ENCODE measurements at regions not wholly inside any gene's neighbourhood (a gene's known extent, or its start where the extent isn't known, plus 50 kb on each side); places are given as distances from the start of the nearest gene placed in this dataset.

GRCh38 chr1:57791497-57791896 is 367.6 kb upstream of the DAB1 start:
- no peaks in the 10 kb centered on the region for H3K9me3 ChIP-seq (ENCODE audit: control insufficient read depth, insufficient read depth, low read depth, low read length)
- H3K9ac ChIP-seq (ENCODE audit: insufficient read depth, low read length): no peak overlapping the region
- TF ChIP-seq EZH2 (IDR thresholded peaks at IDR 0.05; ENCODE audit: low read length, missing control alignments) (no peak), CTCF (conservative IDR thresholded peaks at IDR 0.05 in 1 of 2, IDR thresholded peaks at IDR 0.05 in 1 of 2; ENCODE audit: low read depth in 1 of 2, low read length in 2 of 2) (no peak)
- H3K36me3 ChIP-seq (ENCODE audit: control insufficient read depth, insufficient read depth, low read length): no peaks in the 10 kb centered on the region
- no peaks in the 10 kb centered on the region for H3K4me1 ChIP-seq (ENCODE audit: control insufficient read depth, extremely low read depth, insufficient read depth, low read length)
- H3K27me3 ChIP-seq (ENCODE audit: control insufficient read depth, insufficient read depth, low read length): no peaks in the 10 kb centered on the region
- H4K20me1 ChIP-seq (ENCODE audit: control insufficient read depth, extremely low read depth, insufficient read depth, low read length): no peaks in the 10 kb centered on the region
- no peak for DNase-seq (ENCODE audit: low read depth in 2 of 2)
- no peak overlapping the region for H3K27ac ChIP-seq (ENCODE audit: insufficient read depth, low read length)
- H3K4me3 ChIP-seq (replicated peaks in 1 of 4; ENCODE audit: control extremely low read depth in 1 of 4, insufficient read depth in 1 of 4, low read depth in 3 of 4, low read length in 4 of 4): no peak overlapping the region
- H3K79me2 ChIP-seq (ENCODE audit: control insufficient read depth, insufficient read depth, low read length): no peaks in the 10 kb centered on the region
- no peak overlapping the region for H3K4me2 ChIP-seq (ENCODE audit: extremely low read depth, insufficient read depth, low read length)
- H2AFZ ChIP-seq (ENCODE audit: low read length): no peak overlapping the region

GRCh38 chr1:57789936-57790335 is 366.1 kb upstream of the DAB1 start:
- TF ChIP-seq EZH2 (IDR thresholded peaks at IDR 0.05; ENCODE audit: low read length, missing control alignments): no peak
- no peak for TF ChIP-seq CTCF (conservative IDR thresholded peaks at IDR 0.05 in 1 of 2, IDR thresholded peaks at IDR 0.05 in 1 of 2; ENCODE audit: low read depth in 1 of 2, low read length in 2 of 2)
- Histone ChIP-seq H3K36me3 (ENCODE audit: control insufficient read depth, insufficient read depth, low read length) (no peaks in the 10 kb centered on the region), H2AFZ (ENCODE audit: low read length) (no peak overlapping the region), H3K4me2 (ENCODE audit: extremely low read depth, insufficient read depth, low read length) (no peak overlapping the region), H3K9ac (ENCODE audit: insufficient read depth, low read length) (no peak overlapping the region), H3K4me3 (replicated peaks in 1 of 4; ENCODE audit: control extremely low read depth in 1 of 4, insufficient read depth in 1 of 4, low read depth in 3 of 4, low read length in 4 of 4) (no peak overlapping the region), H3K4me1 (ENCODE audit: control insufficient read depth, extremely low read depth, insufficient read depth, low read length) (no peaks in the 10 kb centered on the region), H3K9me3 (ENCODE audit: control insufficient read depth, insufficient read depth, low read depth, low read length) (no peaks in the 10 kb centered on the region), H3K79me2 (ENCODE audit: control insufficient read depth, insufficient read depth, low read length) (no peaks in the 10 kb centered on the region), H3K27me3 (ENCODE audit: control insufficient read depth, insufficient read depth, low read length) (no peaks in the 10 kb centered on the region), H3K27ac (ENCODE audit: insufficient read depth, low read length) (no peak overlapping the region), H4K20me1 (ENCODE audit: control insufficient read depth, extremely low read depth, insufficient read depth, low read length) (no peaks in the 10 kb centered on the region)
- no peak for DNase-seq (ENCODE audit: low read depth in 2 of 2)

DNA sequence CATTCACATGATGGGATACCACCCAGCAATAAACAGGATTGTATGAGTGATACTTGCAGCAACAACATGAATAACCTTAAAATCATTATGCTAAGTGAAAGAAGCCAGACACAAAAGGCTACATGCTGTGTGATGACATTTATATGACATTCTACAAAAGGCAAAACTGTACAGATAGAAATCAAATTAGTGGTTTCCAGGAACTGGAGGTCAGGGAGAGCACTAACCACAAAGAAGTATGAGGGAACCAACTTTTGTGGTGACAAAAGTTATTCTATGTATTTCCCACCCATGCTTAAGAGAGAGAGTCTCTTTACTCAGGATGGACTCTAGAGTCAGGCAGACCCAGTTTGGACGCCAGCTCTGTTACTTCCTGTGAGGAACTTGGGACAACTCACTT is 364.5 kb upstream of the DAB1 start:
- Histone ChIP-seq H3K27ac (ENCODE audit: insufficient read depth, low read length) (no peak overlapping the region), H3K9me3 (ENCODE audit: control insufficient read depth, insufficient read depth, low read depth, low read length) (no peaks in the 10 kb centered on the region), H3K4me3 (replicated peaks in 1 of 4; ENCODE audit: control extremely low read depth in 1 of 4, insufficient read depth in 1 of 4, low read depth in 3 of 4, low read length in 4 of 4) (no peak overlapping the region), H3K27me3 (ENCODE audit: control insufficient read depth, insufficient read depth, low read length) (no peaks in the 10 kb centered on the region), H3K9ac (ENCODE audit: insufficient read depth, low read length) (no peak overlapping the region), H4K20me1 (ENCODE audit: control insufficient read depth, extremely low read depth, insufficient read depth, low read length) (no peaks in the 10 kb centered on the region), H3K79me2 (ENCODE audit: control insufficient read depth, insufficient read depth, low read length) (no peaks in the 10 kb centered on the region), H3K4me1 (ENCODE audit: control insufficient read depth, extremely low read depth, insufficient read depth, low read length) (no peaks in the 10 kb centered on the region), H2AFZ (ENCODE audit: low read length) (no peak overlapping the region), H3K36me3 (ENCODE audit: control insufficient read depth, insufficient read depth, low read length) (no peaks in the 10 kb centered on the region), H3K4me2 (ENCODE audit: extremely low read depth, insufficient read depth, low read length) (no peak overlapping the region)
- no peak for TF ChIP-seq EZH2 (IDR thresholded peaks at IDR 0.05; ENCODE audit: low read length, missing control alignments)
- TF ChIP-seq CTCF (conservative IDR thresholded peaks at IDR 0.05 in 1 of 2, IDR thresholded peaks at IDR 0.05 in 1 of 2; ENCODE audit: low read depth in 1 of 2, low read length in 2 of 2): no peak
- peak in 1 of 2 donors; percentile 1 for DNase-seq (ENCODE audit: low read depth in 2 of 2)
